WTC11 (cell line): ENCODE measurements at regions not wholly inside any gene's neighbourhood (a gene's known extent, or its start where the extent isn't known, plus 50 kb on each side); places are given as distances from the start of the nearest gene placed in this dataset.

ENCODE experiments used
- ATAC-seq: fragments of 200-7000 bp; cut with Tn5 transposase; 2 replicates; pipeline ENCODE4 v1.10.0; 2021; ENCODE audit warnings: mild to moderate bottlenecking, moderate library complexity
- CTCF ChIA-PET: fragments of 300-600 bp; sonication (Branson Sonifier 250); formaldehyde crosslinking; loops from one replicate; lab custom pipeline; 2021; ENCODE audit warnings: antibody characterized with exemption; lab: Charles Lee
- POLR2A ChIA-PET: fragments of 350-600 bp; sonication (Branson Sonifier 250); formaldehyde crosslinking; loops from one replicate; lab custom pipeline; 2021; ENCODE audit warnings: antibody characterized with exemption; lab: Charles Lee
- DNase-seq: peaks from one replicate; pipeline ENCODE4 v3.0.0; 2021; ENCODE audit warnings: low spot score
- H3K27ac Mint-ChIP-seq: 2 replicates; pipeline ENCODE4 v1.8.0; 2021; ENCODE audit warnings: mixed read lengths
- H3K27me3 Mint-ChIP-seq: 2 replicates; pipeline ENCODE4 v1.8.0; 2021; ENCODE audit warnings: low read depth, mild to moderate bottlenecking, moderate library complexity, mixed read lengths
- H3K36me3 Mint-ChIP-seq: 2 replicates; pipeline ENCODE4 v1.8.0; 2021; ENCODE audit warnings: mixed read lengths
- H3K4me1 Mint-ChIP-seq: 2 replicates; pipeline ENCODE4 v1.8.0; 2022; ENCODE audit warnings: mixed read lengths
- H3K4me3 Mint-ChIP-seq: 2 replicates; pipeline ENCODE4 v1.8.0; 2021; ENCODE audit warnings: mild to moderate bottlenecking, moderate library complexity, mixed read lengths
- H3K9me3 Mint-ChIP-seq: 2 replicates; pipeline ENCODE4 v1.8.0; 2021; ENCODE audit warnings: mixed read lengths
- ATF2 ChIP-seq: sonication (generic); formaldehyde crosslinking; IDR thresholded peaks from 2 replicates; pipeline ENCODE4 v1.8.1; 2022; ENCODE audit warnings: low read depth, missing genetic modification reagents, borderline replicate concordance
- ATF3 ChIP-seq: sonication (generic); formaldehyde crosslinking; conservative IDR thresholded peaks from 2 replicates; pipeline ENCODE4 v1.8.1; 2022; ENCODE audit warnings: mild to moderate bottlenecking, missing genetic modification reagents
- ERG ChIP-seq: fragments of 250-450 bp; sonication (Bioruptor Pico); IDR thresholded peaks from 2 replicates; pipeline ENCODE4 v1.8.0; 2021; ENCODE audit warnings: mild to moderate bottlenecking
- GTF2I ChIP-seq: fragments of 250-450 bp; sonication (Bioruptor Pico); conservative IDR thresholded peaks from 2 replicates; pipeline ENCODE4 v1.4.0; 2021; ENCODE audit warnings: mild to moderate bottlenecking
- KAT7 ChIP-seq: sonication (generic); formaldehyde crosslinking; IDR thresholded peaks from 2 replicates; pipeline ENCODE4 v1.8.1; 2023; ENCODE audit warnings: missing genetic modification reagents, mild to moderate bottlenecking, borderline replicate concordance
- NFATC4 ChIP-seq: fragments of 250-450 bp; sonication (Bioruptor Pico); IDR thresholded peaks from 2 replicates; pipeline ENCODE4 v1.9.0; 2021; ENCODE audit warnings: mild to moderate bottlenecking
- NFE2L1 ChIP-seq: sonication (generic); formaldehyde crosslinking; IDR thresholded peaks from 2 replicates; pipeline ENCODE4 v1.8.1; 2023; ENCODE audit warnings: missing genetic modification reagents
- SMAD3 ChIP-seq: sonication (generic); formaldehyde crosslinking; IDR thresholded peaks from 2 replicates; pipeline ENCODE4 v1.8.0; 2022; ENCODE audit warnings: missing genetic modification reagents, mild to moderate bottlenecking, borderline replicate concordance
- SOX15 ChIP-seq: fragments of 250-450 bp; sonication (Bioruptor Pico); IDR thresholded peaks from 2 replicates; pipeline ENCODE4 v1.9.0; 2021; ENCODE audit warnings: mild to moderate bottlenecking
- STAT6 ChIP-seq: sonication (generic); formaldehyde crosslinking; conservative IDR thresholded peaks from 2 replicates; pipeline ENCODE4 v1.8.1; 2023; ENCODE audit warnings: mild to moderate bottlenecking, low read depth, missing genetic modification reagents, moderate library complexity
- ZBTB21 ChIP-seq: sonication (generic); formaldehyde crosslinking; IDR thresholded peaks from 2 replicates; pipeline ENCODE4 v1.8.1; 2023; ENCODE audit warnings: mild to moderate bottlenecking, missing genetic modification reagents, borderline replicate concordance
- ZBTB43 ChIP-seq: sonication (generic); formaldehyde crosslinking; IDR thresholded peaks from 2 replicates; pipeline ENCODE4 v1.8.1; 2023; ENCODE audit warnings: mild to moderate bottlenecking, missing genetic modification reagents
- ZNF263 ChIP-seq: sonication (generic); formaldehyde crosslinking; IDR thresholded peaks from 2 replicates; pipeline ENCODE4 v1.8.1; 2022; ENCODE audit warnings: low read depth, mild to moderate bottlenecking, moderate library complexity, missing genetic modification reagents
- ZNF281 ChIP-seq: sonication (generic); formaldehyde crosslinking; IDR thresholded peaks from 2 replicates; pipeline ENCODE4 v1.8.0; 2023; ENCODE audit warnings: mild to moderate bottlenecking, missing genetic modification reagents
- ZSCAN18 ChIP-seq: fragments of 250-450 bp; sonication (Bioruptor Pico); IDR thresholded peaks from 2 replicates; pipeline ENCODE4 v2.1.2; 2022; ENCODE audit warnings: mild to moderate bottlenecking, moderate library complexity

- ATAC-seq: no peak
- Mint-ChIP-seq H3K9me3 (peaks cover 7% of the 10 kb centered on the region; the same call in 1 of the 2 replicates), H3K4me3 (no peak overlapping the region)
- CTCF ChIA-PET: no interaction called here
- no peak for TF ChIP-seq ZBTB43 (CRISPR knock-in tag)
- no peak for TF ChIP-seq ATF2 (CRISPR knock-in tag)
- TF ChIP-seq NFE2L1 (CRISPR knock-in tag): no peak
- no peak for TF ChIP-seq ATF3 (CRISPR knock-in tag)
- no peak for TF ChIP-seq ZSCAN18
- TF ChIP-seq STAT6 (CRISPR knock-in tag): no peak
- no peak for TF ChIP-seq GTF2I (CRISPR knock-in tag)
- TF ChIP-seq KAT7 (CRISPR knock-in tag): no peak
- TF ChIP-seq ZBTB21 (CRISPR knock-in tag): no peak
- TF ChIP-seq ERG: no peak
- no peak for TF ChIP-seq ZNF263 (CRISPR knock-in tag)
- TF ChIP-seq, all 79 proteins: peak for 0
- no peak for DNase-seq
- H3K36me3 Mint-ChIP-seq: peaks cover 3% of the 10 kb centered on the region; the same call in 1 of the 2 replicates
- H3K4me1 Mint-ChIP-seq: peaks cover 30% of the 10 kb centered on the region
- POLR2A ChIA-PET: no interaction called here
- no peak overlapping the region for H3K27ac Mint-ChIP-seq
- no peaks in the 10 kb centered on the region; the same call in 1 of the 2 replicates for H3K27me3 Mint-ChIP-seq
Observed at GRCh38 chr1:234774971-234775370, 165.0 kb upstream of the IRF2BP2 start.

GRCh38 chr1:234773936-234774677 lies 164.1 kb upstream of the IRF2BP2 start:
- peaks cover 3% of the 10 kb centered on the region; the same call in 1 of the 2 replicates for H3K36me3 Mint-ChIP-seq
- POLR2A ChIA-PET: no interaction called here
- ATAC-seq: no peak
- TF ChIP-seq NFATC4 (CRISPR knock-in tag) (no peak), SOX15 (CRISPR knock-in tag) (no peak), ZNF281 (no peak), SMAD3 (CRISPR knock-in tag) (no peak)
- TF ChIP-seq, all 79 proteins: peak for 0
- Mint-ChIP-seq H3K4me1 (peaks cover 37% of the 10 kb centered on the region), H3K9me3 (peaks cover 7% of the 10 kb centered on the region; the same call in 1 of the 2 replicates), H3K4me3 (no peak overlapping the region), H3K27ac (no peak overlapping the region), H3K27me3 (no peaks in the 10 kb centered on the region; the same call in 1 of the 2 replicates)
- DNase-seq: no peak
- CTCF ChIA-PET: no interaction called here
